ENCODE measurements at regions not wholly inside any gene's neighbourhood (a gene's known extent, or its start where the extent isn't known, plus 50 kb on each side); places are given as distances from the start of the nearest gene placed in this dataset.

DNA sequence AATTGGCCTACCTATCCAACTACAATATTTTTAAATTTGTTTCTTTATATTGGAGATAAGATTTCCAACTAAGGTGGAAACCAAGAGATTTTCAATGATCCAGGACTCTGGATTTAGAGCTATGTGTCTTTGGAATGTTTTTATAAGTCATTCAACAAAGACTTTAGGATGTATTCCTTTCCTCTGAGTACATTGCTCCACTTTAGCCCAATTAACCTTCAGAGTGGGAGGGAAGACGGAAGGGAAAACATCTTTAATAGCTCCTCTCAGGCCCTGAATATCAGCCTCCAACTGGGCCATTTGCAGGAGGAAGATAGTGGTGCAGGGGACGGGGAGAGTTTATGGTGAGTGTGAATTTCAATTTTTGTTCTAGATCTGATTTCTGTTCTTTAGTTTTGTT, 239.2 kb downstream of the PIK3R1 start:
- H3K4me3 ChIP-seq (ENCODE audit: low read depth, low read length), result no peak overlapping the region
- TF ChIP-seq, protein P1, sequence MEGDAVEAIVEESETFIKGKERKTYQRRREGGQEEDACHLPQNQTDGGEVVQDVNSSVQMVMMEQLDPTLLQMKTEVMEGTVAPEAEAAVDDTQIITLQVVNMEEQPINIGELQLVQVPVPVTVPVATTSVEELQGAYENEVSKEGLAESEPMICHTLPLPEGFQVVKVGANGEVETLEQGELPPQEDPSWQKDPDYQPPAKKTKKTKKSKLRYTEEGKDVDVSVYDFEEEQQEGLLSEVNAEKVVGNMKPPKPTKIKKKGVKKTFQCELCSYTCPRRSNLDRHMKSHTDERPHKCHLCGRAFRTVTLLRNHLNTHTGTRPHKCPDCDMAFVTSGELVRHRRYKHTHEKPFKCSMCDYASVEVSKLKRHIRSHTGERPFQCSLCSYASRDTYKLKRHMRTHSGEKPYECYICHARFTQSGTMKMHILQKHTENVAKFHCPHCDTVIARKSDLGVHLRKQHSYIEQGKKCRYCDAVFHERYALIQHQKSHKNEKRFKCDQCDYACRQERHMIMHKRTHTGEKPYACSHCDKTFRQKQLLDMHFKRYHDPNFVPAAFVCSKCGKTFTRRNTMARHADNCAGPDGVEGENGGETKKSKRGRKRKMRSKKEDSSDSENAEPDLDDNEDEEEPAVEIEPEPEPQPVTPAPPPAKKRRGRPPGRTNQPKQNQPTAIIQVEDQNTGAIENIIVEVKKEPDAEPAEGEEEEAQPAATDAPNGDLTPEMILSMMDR (IDR thresholded peaks at IDR 0.05; ENCODE audit: control insufficient read depth, extremely low read depth, insufficient read depth), result no peak
- no peak for DNase-seq (ENCODE audit: low read depth)

DNA sequence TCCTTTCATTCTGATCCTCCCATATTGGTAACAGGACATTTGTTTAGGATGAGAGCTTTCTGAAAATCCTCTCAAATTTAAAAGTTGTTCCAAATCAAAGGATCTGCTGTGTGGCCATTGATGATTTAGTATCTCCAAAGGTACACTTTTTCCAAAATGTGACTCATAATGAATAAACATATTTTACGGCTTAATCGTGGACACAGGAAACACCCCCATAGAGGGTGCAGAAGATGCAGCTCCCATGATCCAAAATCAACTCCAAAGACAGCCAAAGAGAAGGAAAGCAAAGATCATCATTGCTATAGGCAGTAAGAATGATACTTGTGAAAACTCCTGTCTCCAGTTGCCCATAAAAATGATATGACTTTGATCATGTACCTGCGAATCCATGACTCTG, 239.7 kb downstream of the PIK3R1 start:
- no peak overlapping the region for H3K4me3 ChIP-seq (ENCODE audit: low read depth, low read length)
- TF ChIP-seq, protein P1 (IDR thresholded peaks at IDR 0.05; ENCODE audit: control insufficient read depth, extremely low read depth, insufficient read depth), result no peak
- no peak for DNase-seq (ENCODE audit: low read depth)

DNA sequence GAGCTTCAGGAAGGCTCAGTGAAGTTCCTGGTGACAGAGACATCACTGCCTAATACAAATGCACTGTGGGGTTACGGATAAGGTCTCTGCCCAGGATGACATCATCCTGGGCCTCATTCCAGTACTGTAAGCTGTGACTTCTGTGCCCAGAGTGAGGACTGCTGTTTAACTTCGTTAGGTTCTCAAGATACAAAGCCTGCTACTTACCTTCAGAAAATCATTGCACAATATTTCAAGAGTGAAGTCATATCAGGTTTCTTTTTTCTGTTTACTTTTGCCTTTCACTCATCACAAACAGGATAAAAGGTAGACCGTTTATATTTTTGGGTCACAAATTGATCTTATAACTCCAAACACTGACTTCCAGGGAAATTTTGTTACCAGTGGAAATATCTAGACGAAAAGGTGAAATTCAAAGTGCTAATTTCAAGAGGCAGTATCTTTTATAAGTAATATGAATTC, 241.2 kb downstream of the PIK3R1 start:
- peak; percentile 94 for DNase-seq (ENCODE audit: low read depth)
- TF ChIP-seq, protein P1 (IDR thresholded peaks at IDR 0.05; ENCODE audit: control insufficient read depth, extremely low read depth, insufficient read depth), result no peak
- no peak overlapping the region for H3K4me3 ChIP-seq (ENCODE audit: low read depth, low read length)

DNA sequence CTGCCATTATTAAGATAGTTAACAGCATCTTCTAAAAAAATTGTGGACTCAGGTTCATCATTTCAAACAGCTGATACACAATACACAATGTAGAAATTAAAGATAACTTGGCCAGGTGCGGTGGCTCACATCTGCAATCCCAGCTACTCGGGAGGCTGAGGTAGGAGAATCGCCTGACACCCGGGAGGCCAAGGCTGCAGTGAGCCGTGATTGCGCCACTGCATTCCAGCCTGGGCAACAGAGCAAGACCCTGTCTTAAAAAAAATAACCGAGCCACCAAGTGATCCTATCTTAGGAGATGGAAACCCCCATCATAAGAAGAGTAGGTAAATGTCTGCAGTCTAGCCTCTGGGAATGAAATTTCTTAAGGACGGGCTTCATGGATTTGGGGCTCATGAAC, 241.7 kb downstream of the PIK3R1 start:
- DNase-seq (ENCODE audit: low read depth), result no peak
- TF ChIP-seq, protein P1 (IDR thresholded peaks at IDR 0.05; ENCODE audit: control insufficient read depth, extremely low read depth, insufficient read depth), result no peak
- no peak overlapping the region for H3K4me3 ChIP-seq (ENCODE audit: low read depth, low read length)

DNA sequence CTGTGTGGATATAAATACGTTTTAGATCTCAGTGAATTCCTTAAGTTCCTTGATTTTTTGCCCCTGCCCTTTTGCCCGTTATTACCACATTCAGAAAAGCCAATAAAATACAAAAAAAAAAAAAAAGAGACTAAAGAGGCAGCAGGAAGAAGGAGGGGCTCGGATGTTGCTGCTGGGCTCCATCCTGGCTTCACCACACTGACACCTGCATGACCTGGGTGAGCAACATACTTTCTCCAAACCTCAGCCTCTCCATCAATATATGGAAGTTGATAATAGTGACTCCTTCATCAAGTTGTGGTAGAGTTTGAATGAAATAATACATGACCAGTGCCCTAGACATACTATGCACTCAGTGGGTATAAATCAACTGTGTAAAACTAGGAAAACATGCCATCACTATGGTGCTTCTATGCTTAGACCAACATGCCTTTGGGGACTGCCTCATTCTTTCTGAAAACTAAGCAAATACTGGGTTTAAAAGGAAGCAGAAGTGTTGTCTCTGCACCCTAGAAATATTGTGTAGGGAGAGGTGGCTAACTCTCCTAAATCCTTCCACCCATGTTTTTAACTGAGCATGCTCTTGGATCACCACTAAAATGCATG, 243.0 kb downstream of the PIK3R1 start:
- no peak overlapping the region for H3K4me3 ChIP-seq (ENCODE audit: low read depth, low read length)
- TF ChIP-seq, protein P1 (IDR thresholded peaks at IDR 0.05; ENCODE audit: control insufficient read depth, extremely low read depth, insufficient read depth), result no peak
- no peak for DNase-seq (ENCODE audit: low read depth)

DNA sequence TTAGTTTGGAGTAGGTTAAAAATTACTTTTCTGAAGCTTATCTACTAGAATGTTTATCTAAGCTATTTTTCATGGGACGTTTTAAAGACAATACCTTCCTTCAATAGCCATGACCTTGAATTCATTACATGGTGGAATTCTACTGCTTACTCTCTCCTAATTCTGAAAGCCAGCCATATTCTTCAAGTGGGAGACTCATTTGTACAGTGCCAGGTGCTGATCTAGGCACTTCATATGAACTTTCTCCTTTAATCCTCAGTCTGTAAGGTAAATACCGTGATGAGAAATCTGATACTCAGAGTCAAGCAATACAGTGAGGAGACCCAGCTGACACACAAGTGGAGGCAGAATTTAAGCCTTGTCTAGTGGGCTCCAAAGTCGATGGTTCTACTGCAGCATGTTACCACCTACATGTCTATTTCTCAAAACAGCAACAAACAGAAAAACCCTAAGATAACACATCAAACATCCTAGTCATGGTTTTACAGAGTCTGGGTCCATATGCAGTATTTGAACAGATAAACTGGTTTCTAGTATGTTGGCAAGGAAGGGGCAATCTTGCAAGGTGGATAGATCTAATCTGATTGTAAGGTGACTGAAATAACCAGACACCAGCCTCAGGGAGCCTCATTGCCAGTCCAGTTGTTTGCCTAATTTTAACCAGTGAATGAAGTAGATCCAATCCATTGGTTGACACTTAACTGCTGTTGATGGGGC, 243.7 kb downstream of the PIK3R1 start:
- TF ChIP-seq, protein P1 (IDR thresholded peaks at IDR 0.05; ENCODE audit: control insufficient read depth, extremely low read depth, insufficient read depth), result no peak
- peak; percentile 56 for DNase-seq (ENCODE audit: low read depth)
- H3K4me3 ChIP-seq (ENCODE audit: low read depth, low read length), result no peak overlapping the region

DNA sequence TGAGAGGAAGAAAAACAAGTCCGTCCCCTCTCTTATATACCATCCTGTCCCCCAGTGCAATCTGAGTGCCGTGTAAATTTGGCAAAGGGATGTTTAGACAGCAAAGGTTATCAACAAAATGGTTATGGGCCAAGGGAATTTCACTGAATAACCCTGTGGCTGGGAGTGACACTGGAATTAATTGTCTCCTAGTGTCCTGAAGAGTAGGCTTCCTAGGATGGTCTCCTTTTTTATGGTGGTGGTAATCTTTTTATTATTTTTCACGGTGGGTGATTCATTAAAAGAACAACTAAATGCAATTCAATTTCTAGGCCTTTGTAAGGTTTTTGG, 244.2 kb downstream of the PIK3R1 start:
- DNase-seq (ENCODE audit: low read depth), result no peak
- TF ChIP-seq, protein P1 (IDR thresholded peaks at IDR 0.05; ENCODE audit: control insufficient read depth, extremely low read depth, insufficient read depth), result no peak
- H3K4me3 ChIP-seq (ENCODE audit: low read depth, low read length), result no peak overlapping the region
